Neural cell (in vitro differentiated cells): ENCODE measurements at regions not wholly inside any gene's neighbourhood (a gene's known extent, or its start where the extent isn't known, plus 50 kb on each side); places are given as distances from the start of the nearest gene placed in this dataset.

Experiments
- H2AFZ ChIP-seq: fragments of 200-600, 300-800 bp; sonication (generic), shearing (Covaris generic); 2 replicates; pipeline ENCODE4 v1.6.0; 2014; ENCODE audit warnings: low read depth, mild to moderate bottlenecking, antibody characterized with exemption, low read length, moderate library complexity
- H3F3A ChIP-seq: fragments of 200-600 bp; shearing (Covaris generic); 2 replicates; pipeline ENCODE4 v1.6.1; 2016; ENCODE audit warnings: mild to moderate bottlenecking, moderate library complexity, mixed read lengths, antibody characterized with exemption, low read length; ENCODE audit not compliant: insufficient read depth, poor library complexity, severe bottlenecking
- H3K27ac ChIP-seq: fragments of 200-600, 300-800 bp; sonication (generic), shearing (Covaris generic); 2 replicates; pipeline ENCODE4 v1.5.1; 2014; ENCODE audit warnings: mild to moderate bottlenecking, low read length, moderate library complexity
- H3K27me3 ChIP-seq: fragments of 300-800, 200-600 bp; sonication (generic), shearing (Covaris generic); 2 replicates; pipeline ENCODE4 v1.6.0; 2014; ENCODE audit warnings: mild to moderate bottlenecking, low read depth, low read length, moderate library complexity; ENCODE audit not compliant: insufficient read depth
- H3K36me3 ChIP-seq: fragments of 300-800, 200-600 bp; sonication (generic), shearing (Covaris generic); 2 replicates; pipeline ENCODE4 v1.5.1; 2014; ENCODE audit warnings: mild to moderate bottlenecking, antibody characterized with exemption, low read length, moderate library complexity; ENCODE audit not compliant: insufficient read depth
- H3K4me2 ChIP-seq: fragments of 300-800, 200-600 bp; sonication (generic), shearing (Covaris generic); 2 replicates; pipeline ENCODE4 v1.6.0; 2014; ENCODE audit warnings: mild to moderate bottlenecking, low read length
- H3K4me3 ChIP-seq: fragments of 300-800, 200-600 bp; sonication (generic), shearing (Covaris generic); 2 replicates; pipeline ENCODE4 v1.5.1; 2014; ENCODE audit warnings: mild to moderate bottlenecking, low read length, moderate library complexity
- H3K79me2 ChIP-seq: fragments of 200-600 bp; shearing (Covaris generic); replicated peaks from 2 replicates; pipeline ENCODE4 v1.6.0; 2014; ENCODE audit warnings: mild to moderate bottlenecking, low read length, moderate library complexity; ENCODE audit not compliant: insufficient read depth
- H3K9ac ChIP-seq: fragments of 300-800, 200-600 bp; sonication (generic), shearing (Covaris generic); 2 replicates; pipeline ENCODE4 v1.6.1; 2016; ENCODE audit warnings: mild to moderate bottlenecking, low read length, mixed read lengths
- H3K9me2 ChIP-seq: fragments of 200-600 bp; shearing (Covaris generic); 2 replicates; pipeline ENCODE4 v1.6.1; 2016; ENCODE audit warnings: mild to moderate bottlenecking, low read length, mixed read lengths; ENCODE audit not compliant: insufficient read depth
- H3K9me3 ChIP-seq: fragments of 200-600, 300-800 bp; sonication (generic), shearing (Covaris generic); 2 replicates; pipeline ENCODE4 v1.6.1; 2016; ENCODE audit warnings: mild to moderate bottlenecking, mixed run types, low read length, moderate library complexity, mixed read lengths
- H4K20me1 ChIP-seq: fragments of 200-600 bp; shearing (Covaris generic); 2 replicates; pipeline ENCODE4 v1.6.1; 2016; ENCODE audit warnings: mild to moderate bottlenecking, mixed run types; ENCODE audit not compliant: insufficient read depth
- CTCF ChIP-seq: fragments of 450-650 bp; IDR thresholded peaks from 2 replicates; pipeline ENCODE4 v1.5.1; 2014; ENCODE audit warnings: antibody characterized with exemption, mild to moderate bottlenecking, moderate library complexity; ENCODE audit not compliant: poor library complexity, severe bottlenecking
- EP300 ChIP-seq: fragments of 450-650 bp; conservative IDR thresholded peaks from 2 replicates; pipeline ENCODE4 v1.6.1; 2014; ENCODE audit warnings: antibody characterized with exemption, mild to moderate bottlenecking, moderate library complexity; ENCODE audit not compliant: poor library complexity, severe bottlenecking
- EZH2 ChIP-seq: fragments of 200-600, 300-800 bp; shearing (Covaris generic), sonication (generic); IDR thresholded peaks from 2 replicates; pipeline ENCODE4 v1.6.1; 2014; ENCODE audit warnings: antibody characterized with exemption, low read length, borderline replicate concordance, mild to moderate bottlenecking; ENCODE audit not compliant: insufficient read depth, poor library complexity, severe bottlenecking
- MXI1 ChIP-seq: fragments of 450-650 bp; conservative IDR thresholded peaks from 2 replicates; pipeline ENCODE4 v1.6.1; 2014; ENCODE audit warnings: antibody characterized with exemption, mild to moderate bottlenecking; ENCODE audit not compliant: poor library complexity, severe bottlenecking
- POLR2AphosphoS5 ChIP-seq: IDR thresholded peaks from 2 replicates; pipeline ENCODE4 v1.6.1; 2012
- RAD21 ChIP-seq: fragments of 450-650 bp; conservative IDR thresholded peaks from 2 replicates; pipeline ENCODE4 v1.6.1; 2014; ENCODE audit warnings: antibody characterized with exemption, mild to moderate bottlenecking, moderate library complexity
- REST ChIP-seq: IDR thresholded peaks from 2 replicates; pipeline ENCODE4 v1.6.1; 2012; ENCODE audit warnings: borderline replicate concordance
- SMC3 ChIP-seq: fragments of 450-650 bp; conservative IDR thresholded peaks from 2 replicates; pipeline ENCODE4 v1.6.1; 2014; ENCODE audit warnings: antibody characterized with exemption, mild to moderate bottlenecking, moderate library complexity; ENCODE audit not compliant: poor library complexity
- TAF1 ChIP-seq: IDR thresholded peaks from 2 replicates; pipeline ENCODE4 v1.6.1; 2012; ENCODE audit warnings: low read depth

- H3K9ac ChIP-seq: no peak overlapping the region
- no peak overlapping the region for H3K4me2 ChIP-seq
- no peak overlapping the region for H3K27ac ChIP-seq
- H3F3A ChIP-seq: no peaks in the 10 kb centered on the region
- no peaks in the 10 kb centered on the region for H3K27me3 ChIP-seq
- H3K4me3 ChIP-seq: no peak overlapping the region
- no peak for TF ChIP-seq TAF1
- TF ChIP-seq RAD21: no peak
- TF ChIP-seq REST: no peak
- no peak for TF ChIP-seq CTCF
- TF ChIP-seq EZH2: no peak
- TF ChIP-seq SMC3: no peak
- TF ChIP-seq MXI1: no peak
- TF ChIP-seq POLR2AphosphoS5: no peak
- no peak for TF ChIP-seq EP300
- no peaks in the 10 kb centered on the region for H3K9me3 ChIP-seq
- H2AFZ ChIP-seq: no peak overlapping the region
- no peaks in the 10 kb centered on the region for H3K36me3 ChIP-seq
- H3K79me2 ChIP-seq: no peaks in the 10 kb centered on the region
- no peaks in the 10 kb centered on the region for H3K9me2 ChIP-seq
- H4K20me1 ChIP-seq: no peaks in the 10 kb centered on the region
Measured at GRCh38 chr19:32138416-32138815, 207.0 kb upstream of the ZNF507 start.

- no peaks in the 10 kb centered on the region for H3K79me2 ChIP-seq
- no peak overlapping the region for H3K27ac ChIP-seq
- H3K9me2 ChIP-seq: no peaks in the 10 kb centered on the region
- no peak overlapping the region for H3K4me2 ChIP-seq
- no peak overlapping the region for H3K4me3 ChIP-seq
- no peak overlapping the region for H3K9ac ChIP-seq
- no peaks in the 10 kb centered on the region for H3K36me3 ChIP-seq
- no peak overlapping the region for H2AFZ ChIP-seq
- no peaks in the 10 kb centered on the region for H3K9me3 ChIP-seq
- no peaks in the 10 kb centered on the region for H4K20me1 ChIP-seq
- no peak for TF ChIP-seq REST
- no peak for TF ChIP-seq TAF1
- TF ChIP-seq CTCF: no peak
- TF ChIP-seq MXI1: no peak
- no peak for TF ChIP-seq SMC3
- no peak for TF ChIP-seq EZH2
- no peak for TF ChIP-seq RAD21
- TF ChIP-seq POLR2AphosphoS5: no peak
- TF ChIP-seq EP300: no peak
- no peaks in the 10 kb centered on the region for H3F3A ChIP-seq
- H3K27me3 ChIP-seq: no peaks in the 10 kb centered on the region
Measured at GRCh38 chr19:32141840-32142511, 203.4 kb upstream of the ZNF507 start.
